GM12872 (cell line): ENCODE measurements at regions not wholly inside any gene's neighbourhood (a gene's known extent, or its start where the extent isn't known, plus 50 kb on each side); places are given as distances from the start of the nearest gene placed in this dataset.

Experiments used
- TF ChIP-seq, protein P1 (sequence below): IDR thresholded peaks from 3 replicates; pipeline ENCODE4 v1.5.1; 2011; ENCODE audit warnings: low read depth, mild to moderate bottlenecking, low read length, moderate library complexity; ENCODE audit not compliant: insufficient read depth

DNA sequence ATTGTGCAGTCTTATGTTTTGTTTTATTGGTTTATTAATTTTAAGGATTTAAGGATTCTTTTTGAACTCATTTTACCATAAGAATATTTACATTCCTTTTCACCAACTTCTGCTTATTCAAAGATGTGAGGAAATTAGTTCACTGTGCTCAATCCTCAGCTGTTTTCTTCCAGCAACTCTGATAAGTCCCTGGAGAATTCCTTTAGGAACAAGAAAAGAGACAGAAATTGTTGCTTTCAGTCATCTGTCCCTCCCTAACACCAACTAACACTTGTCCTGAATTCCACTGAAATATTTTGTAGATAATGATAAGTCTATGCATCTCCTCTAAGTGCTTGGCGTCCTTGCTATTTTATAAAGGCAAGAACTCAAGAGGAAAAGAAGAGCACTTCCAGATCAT, 334.8 kb upstream of the MARCKS start:
- TF ChIP-seq, protein P1, sequence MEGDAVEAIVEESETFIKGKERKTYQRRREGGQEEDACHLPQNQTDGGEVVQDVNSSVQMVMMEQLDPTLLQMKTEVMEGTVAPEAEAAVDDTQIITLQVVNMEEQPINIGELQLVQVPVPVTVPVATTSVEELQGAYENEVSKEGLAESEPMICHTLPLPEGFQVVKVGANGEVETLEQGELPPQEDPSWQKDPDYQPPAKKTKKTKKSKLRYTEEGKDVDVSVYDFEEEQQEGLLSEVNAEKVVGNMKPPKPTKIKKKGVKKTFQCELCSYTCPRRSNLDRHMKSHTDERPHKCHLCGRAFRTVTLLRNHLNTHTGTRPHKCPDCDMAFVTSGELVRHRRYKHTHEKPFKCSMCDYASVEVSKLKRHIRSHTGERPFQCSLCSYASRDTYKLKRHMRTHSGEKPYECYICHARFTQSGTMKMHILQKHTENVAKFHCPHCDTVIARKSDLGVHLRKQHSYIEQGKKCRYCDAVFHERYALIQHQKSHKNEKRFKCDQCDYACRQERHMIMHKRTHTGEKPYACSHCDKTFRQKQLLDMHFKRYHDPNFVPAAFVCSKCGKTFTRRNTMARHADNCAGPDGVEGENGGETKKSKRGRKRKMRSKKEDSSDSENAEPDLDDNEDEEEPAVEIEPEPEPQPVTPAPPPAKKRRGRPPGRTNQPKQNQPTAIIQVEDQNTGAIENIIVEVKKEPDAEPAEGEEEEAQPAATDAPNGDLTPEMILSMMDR, result no peak

GRCh38 chr6:113524826-113525225, 332.3 kb upstream of the MARCKS start:
- TF ChIP-seq, protein P1, result no peak

- TF ChIP-seq, protein P1, result no peak
Measured at GRCh38 chr6:113526553-113526952, 330.6 kb upstream of the MARCKS start.

- TF ChIP-seq, protein P1, result no peak
Measured at GRCh38 chr6:113526995-113527394, 330.1 kb upstream of the MARCKS start.

GRCh38 chr6:113528111-113528510, 329.0 kb upstream of the MARCKS start:
- TF ChIP-seq, protein P1, result no peak

GRCh38 chr6:113529196-113529595, 327.9 kb upstream of the MARCKS start:
- TF ChIP-seq, protein P1, result no peak

- TF ChIP-seq, protein P1, result no peak
Measured at GRCh38 chr6:113529879-113530278, 327.3 kb upstream of the MARCKS start.

DNA sequence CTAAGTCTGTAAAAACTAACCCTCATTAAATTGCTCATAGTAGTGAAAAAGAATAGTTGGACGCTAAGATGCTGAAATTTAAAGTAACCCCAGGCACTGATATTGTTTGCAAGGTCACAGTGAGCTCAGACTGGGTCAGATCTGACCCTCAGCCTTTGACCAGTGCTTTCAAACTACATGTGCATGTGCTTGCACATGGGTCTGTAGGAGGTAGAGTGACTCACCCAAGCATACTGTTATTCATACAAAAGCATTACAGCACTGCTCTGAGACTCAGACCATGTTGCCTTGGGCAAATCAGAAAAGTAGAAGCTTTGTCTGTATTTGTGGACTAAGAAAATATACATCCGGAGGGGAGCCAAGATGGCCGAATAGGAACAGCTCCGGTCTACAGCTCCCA, 326.4 kb upstream of the MARCKS start:
- TF ChIP-seq, protein P1, result no peak
